GM21737 (cell line): ENCODE measurements at regions not wholly inside any gene's neighbourhood (a gene's known extent, or its start where the extent isn't known, plus 50 kb on each side); places are given as distances from the start of the nearest gene placed in this dataset.
"Not testable (repeated sequence)": the region's sequence is repeated elsewhere in the genome, so short reads cannot be mapped to it uniquely, and the experiment has no call there.

ENCODE experiments used
- ATAC-seq: cut with Tn5 transposase; IDR thresholded peaks from one replicate; pipeline ENCODE4 v1.9.1; 2021; ENCODE audit warnings: mild to moderate bottlenecking, moderate library complexity; ENCODE audit not compliant: unreplicated experiment

DNA sequence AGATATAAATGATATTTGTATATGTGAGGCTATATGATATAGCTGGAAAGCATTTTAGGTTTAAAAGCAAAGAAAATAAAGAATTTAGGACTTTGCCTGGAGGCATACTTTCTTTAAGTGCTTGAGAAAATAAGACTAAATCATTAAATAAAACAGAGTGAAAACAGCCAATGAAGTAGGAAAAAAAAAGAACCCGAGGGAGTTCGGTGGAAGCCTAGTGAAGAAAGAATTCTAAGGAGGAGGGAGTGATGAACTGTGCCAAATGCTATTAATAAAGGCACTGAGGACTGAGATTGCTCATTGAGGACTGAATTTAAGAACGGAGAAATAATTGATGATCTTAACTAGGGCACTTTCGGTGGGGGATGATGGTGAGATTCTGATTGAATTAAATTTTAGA lies 573.5 kb downstream of the DSC3 start:
- no peak for ATAC-seq

DNA sequence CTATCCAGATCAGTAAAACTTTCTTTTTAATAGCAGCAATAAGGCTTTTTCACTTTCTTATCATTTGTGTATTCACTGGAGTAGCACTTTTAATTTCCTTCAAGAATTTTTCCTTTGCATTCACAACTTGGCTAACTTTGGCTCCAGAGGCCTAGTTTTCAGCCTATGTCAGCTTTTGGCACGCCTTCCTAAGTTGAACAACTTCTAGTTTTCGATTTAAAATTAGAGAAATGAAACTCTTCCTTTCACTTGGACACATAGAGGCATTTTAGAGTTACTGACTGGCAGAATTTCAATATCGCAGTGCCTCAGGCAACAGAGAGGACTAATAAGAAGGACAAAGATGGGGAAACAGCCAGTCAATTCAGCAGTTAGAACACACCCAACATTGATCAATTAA lies 577.4 kb downstream of the DSC3 start:
- no peak for ATAC-seq

DNA sequence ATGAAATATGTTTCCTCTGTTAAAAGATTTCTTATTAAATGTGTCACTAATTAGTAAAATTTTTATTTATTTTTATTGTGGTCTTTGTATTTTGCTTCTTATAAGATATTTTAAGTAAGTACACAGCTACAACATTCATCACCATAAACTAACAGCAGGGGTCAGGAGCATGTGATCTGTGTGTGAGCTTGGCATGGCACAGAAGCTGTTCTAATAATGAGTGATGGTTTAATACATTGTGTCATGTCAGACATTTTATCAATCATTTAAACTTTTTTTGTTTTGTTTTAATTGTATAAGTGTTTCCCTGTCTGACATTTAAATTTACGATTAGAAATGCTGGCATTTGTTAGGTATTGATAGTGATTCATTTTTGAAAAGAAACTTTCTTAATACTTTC lies 585.4 kb downstream of the DSC3 start:
- ATAC-seq, result no peak

DNA sequence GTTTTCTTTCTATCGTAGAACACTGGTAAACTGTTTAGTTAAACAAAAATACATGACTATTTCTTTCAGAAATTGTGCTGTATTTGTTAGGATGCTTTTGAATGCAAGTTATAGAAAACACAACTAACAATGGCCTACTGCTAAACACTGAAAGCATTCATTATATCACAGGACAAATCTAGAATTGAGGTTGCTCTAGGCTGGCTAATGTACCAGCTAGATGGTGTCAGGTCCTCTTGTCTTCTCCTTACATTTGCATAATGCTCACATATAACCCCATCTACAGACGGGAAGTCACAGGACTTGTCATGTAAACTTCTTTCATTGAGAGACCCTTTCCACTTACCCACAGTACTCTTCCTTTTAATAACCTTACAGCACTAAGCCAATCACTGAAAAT lies 586.8 kb downstream of the DSC3 start:
- no peak for ATAC-seq

DNA sequence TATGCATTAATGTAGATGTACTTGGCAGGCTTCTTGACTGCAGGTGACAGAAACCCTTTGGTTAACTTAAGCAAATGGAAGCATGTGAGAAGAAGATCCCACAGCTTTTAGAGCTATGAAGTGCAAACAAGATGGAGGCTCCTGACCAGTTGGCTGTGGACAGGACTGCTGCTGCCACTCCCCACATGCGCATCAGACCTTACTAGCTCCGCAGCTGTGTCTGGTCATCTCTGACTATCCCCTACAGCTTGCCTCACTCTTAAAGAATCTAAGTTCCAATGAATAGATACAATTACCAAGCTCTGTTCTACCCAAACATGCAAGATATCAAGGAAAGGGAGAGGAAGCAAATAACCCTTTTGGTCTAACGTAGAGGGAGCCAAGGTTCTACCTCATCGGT lies 587.6 kb downstream of the DSC3 start:
- no peak for ATAC-seq

DNA sequence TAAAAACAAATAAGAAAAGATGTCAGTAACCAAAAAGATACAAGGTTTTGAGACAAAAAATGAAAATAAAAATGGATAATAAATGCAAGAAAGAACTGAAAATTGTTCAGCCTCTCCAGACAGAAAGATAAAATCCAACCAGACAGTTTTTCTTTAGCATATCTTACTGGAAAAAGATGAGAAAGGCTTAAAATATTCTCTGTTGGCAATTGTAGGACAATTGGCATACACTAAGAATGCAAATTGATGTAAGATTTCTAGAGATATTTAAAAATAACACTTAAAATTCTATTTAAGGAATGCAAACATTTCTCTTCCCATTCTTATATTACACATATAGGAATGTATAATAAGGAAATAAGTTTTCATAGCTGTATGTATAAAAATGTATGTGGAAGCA lies 590.6 kb downstream of the DSC3 start:
- no peak for ATAC-seq

DNA sequence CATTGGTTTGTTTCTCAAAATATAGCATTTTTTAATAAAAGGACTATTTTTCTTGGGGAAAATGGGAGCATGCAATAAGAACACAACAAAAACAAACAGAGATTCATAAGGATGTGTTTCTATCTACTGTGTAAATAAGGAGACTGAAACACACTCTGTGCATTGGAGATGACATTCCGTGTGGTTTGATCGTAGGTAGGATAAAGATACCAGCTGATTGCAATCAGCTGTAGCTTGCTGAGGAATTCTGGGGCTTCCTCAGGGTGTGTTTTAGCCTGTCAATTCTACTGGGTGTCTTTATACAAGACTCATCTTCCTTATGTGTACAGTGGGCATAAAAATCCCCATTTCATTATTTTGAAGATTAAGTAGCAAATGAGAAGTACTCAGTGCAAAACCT lies 591.6 kb downstream of the DSC3 start:
- ATAC-seq, result no peak

DNA sequence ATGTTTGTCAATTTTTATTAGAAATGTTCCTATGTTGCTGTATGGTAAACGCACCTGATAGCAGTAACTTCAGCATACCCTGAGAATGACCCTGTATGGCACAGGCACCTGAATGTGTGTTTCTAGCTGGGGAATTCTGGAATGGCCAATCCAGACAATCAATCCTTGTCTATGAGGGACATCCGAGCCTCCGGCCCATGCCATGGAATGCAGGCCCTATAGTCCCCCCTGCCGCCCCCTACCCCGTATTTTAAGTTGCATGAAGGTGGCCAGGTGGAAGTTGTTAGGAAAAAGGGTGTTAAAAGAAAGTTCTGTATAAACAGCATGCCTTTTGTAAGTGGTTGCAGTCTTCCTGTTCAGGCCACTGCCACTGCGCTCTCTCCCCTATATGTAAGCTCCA lies 595.9 kb downstream of the DSC3 start:
- no peak for ATAC-seq

DNA sequence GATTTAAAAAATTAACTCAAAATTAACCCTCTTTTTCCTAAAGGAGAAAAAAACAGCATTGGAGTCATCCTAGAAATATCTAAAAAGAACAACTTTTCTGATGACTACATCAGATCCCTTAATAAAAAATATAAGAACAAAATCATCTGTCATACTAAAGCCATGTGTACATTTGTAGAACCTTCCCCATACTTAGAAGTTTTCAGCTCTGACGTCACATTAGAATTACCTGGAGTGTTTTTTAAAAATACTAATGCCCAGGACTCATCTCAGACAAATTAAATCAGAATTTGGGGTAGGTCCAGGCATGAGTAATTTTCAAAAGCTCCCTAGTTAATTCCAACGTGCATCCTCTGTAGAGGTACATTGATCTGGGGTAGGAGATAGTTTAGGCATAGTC lies 598.0 kb downstream of the DSC3 start:
- ATAC-seq, result no peak

DNA sequence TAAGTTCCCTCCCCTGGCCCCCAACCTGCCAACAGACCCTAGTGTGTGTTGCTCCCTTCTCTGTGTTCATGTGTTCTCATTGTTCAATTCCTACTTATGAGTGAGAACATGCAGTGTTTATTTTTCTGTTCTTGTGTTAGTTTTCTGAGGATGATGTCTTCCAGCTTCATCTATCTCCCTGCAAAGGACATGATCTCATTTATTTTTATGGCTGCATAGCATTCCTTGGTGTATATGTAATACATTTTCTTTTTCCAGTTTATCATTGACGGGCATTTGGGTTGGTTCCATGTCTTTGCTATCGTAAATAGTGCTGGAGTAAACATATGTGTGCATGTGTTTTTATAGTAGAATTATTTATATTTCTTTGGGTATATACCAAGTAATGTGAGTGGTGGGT lies 602.2 kb downstream of the DSC3 start:
- ATAC-seq, result no peak

DNA sequence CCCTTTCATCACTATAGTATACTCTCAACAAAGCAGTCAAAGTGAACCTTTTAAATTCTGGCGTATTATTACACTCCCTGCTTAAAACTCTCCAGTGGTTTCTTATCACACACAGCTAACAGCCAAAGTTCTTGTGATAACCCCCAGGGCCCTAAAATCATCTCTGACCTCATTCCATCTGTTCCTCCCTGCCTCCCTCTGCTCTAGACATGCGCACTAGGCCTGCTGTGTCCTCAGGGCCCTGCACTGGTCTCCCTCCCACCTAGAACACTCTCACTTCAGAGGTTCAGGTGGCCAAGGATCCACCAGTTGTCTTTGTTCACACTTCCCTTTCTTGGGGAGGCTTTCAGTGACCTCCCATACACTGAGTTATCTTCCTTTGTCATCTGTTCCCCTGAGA lies 603.4 kb downstream of the DSC3 start:
- no peak for ATAC-seq

DNA sequence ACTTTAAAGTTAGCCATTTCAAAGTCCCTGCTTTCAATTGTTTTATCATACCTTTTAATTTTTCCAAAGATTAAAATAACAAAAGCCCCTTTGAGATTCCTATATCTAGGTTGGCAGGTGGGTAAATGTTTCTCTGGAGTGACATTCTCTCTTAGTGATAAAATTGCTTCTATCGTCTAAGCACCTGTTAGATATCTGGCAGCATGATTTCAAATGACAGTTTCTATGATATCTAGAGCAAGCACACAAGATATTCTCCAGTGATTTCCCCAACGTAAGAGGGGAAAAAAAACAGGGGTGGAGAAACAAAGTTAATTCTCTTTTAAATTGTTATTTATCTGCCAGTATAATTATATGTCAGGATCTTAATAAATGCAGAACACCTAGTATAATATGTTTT lies 610.2 kb downstream of the DSC3 start:
- ATAC-seq, result no peak

DNA sequence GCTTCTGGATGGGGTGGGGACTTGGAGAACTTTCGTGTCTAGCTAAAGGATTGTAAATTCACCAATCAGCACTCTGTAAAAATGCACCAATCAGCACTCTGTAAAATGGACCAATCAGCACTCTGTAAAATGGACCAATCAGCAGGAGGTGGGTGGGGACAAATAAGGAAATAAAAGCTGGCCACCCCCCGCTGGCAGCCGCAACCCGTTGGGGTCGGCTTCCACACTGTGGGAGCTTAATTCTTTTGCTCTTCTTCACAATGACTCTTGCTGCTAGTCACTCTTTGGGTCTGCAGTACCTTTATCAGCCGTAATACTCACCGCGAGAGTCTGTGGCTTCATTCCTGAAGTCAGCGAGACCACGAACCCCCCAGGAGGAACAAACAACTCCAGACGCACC lies 623.1 kb downstream of the DSC3 start:
- not testable (repeated sequence) for ATAC-seq

DNA sequence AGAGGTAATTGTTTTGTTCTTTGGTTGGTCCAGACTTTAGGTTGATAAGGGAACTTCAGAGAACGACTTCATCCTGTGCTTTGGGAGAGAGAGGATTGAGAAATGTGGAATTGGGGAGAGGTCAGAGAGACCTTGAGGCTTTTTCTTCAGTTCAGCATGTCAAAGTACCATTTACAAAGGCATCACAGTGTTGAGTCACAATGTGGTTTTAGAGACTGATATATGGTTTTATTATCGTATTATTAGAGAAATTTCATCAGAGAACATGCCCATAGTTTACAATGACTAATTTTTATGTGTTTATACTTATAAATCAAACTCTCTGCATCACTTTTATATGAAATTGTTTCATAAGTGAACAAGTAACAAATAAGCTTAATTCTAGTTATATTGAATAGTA lies 626.6 kb downstream of the DSC3 start:
- no peak for ATAC-seq

DNA sequence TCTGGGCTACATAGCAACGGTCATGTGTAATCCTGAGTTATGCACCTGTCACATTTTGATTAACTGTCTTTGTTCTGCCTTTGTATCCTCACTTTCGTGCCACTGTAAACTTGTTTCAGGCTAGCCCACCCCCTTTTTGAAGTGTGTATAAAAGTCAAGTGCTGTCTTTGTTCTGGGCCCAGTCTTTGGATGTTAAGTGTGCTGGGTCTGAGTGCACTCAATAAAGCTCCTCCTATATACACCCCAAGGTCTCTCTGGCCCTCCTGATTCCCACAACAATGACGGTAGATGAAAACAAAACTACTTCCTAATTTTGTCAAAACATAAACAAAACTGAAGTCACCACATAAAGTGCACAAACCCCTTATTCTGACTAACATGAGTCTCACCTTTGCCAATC lies 633.4 kb downstream of the DSC3 start:
- ATAC-seq, result no peak

DNA sequence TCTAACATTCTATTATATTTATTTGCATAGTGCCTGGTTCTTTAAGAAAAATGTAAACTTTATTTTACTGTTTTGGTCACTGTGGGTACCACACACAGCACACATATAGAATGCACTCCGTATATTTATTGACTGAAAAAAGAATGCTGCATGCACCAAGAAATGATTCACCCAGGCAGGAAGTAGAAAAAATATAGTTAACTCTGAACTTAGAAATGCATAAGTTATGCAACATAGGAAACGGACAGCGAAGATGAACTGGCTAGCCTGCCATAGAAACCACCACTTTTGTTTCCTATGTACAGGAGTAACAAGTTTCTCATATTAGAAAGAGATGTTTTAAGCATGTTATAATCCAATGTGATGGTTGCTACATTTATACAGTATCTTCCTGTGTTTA lies 635.8 kb downstream of the DSC3 start:
- ATAC-seq, result no peak

DNA sequence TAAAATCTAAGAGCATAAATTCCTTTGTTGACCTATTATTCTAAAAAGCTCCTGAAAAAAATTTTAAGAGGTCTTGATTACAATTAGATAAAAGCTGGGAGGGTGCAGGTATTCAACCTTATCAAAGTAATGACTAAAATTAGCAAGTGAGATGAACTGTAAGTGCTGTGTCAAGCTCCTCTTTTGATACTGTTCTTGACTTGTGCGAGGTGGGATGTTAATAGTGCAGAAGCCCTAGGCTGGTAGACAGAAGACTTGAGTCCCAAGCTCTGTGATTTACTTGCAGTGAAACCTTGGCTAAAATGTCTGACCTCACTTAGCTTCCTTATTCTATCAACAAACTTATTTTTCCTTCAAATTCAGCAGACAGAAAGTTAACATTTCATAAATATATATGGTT lies 637.5 kb downstream of the DSC3 start:
- ATAC-seq, result no peak

DNA sequence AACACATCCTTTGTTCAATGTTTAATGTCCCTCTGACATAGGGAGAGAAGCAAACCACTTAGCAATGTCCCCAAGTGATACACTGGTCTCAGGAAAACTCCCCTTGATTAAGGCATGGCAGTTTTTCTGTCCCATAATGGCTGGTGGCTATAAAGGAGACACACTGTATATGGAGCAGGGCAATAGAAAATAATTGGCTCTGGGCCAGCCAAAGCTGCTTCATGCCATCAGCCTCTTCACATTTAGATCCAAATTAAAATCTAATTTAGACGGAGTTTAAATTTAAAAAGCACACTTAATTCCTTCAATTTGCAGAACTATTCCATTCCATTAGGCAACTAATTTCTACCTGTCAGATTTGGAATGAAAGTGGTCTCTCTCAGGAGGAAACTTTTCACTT lies 638.1 kb downstream of the DSC3 start:
- no peak for ATAC-seq

DNA sequence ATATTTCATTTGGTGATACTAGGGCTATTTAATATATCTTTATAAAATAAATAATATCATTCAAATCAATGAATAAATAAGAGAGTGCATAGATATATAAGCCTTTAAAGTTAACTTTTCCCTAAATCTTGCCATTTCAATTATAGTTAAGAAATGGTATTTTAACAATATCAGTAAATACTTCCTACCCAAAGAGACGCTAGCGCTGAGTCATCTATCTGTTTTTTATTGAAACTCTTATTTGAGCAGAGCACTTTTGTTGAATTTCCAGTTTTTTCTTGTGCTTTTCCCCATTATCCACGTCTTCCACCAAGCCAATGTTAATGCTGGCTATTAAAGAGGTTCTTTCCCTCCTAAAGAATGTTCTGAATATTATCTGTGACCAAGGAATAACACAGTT lies 639.3 kb downstream of the DSC3 start:
- no peak for ATAC-seq

DNA sequence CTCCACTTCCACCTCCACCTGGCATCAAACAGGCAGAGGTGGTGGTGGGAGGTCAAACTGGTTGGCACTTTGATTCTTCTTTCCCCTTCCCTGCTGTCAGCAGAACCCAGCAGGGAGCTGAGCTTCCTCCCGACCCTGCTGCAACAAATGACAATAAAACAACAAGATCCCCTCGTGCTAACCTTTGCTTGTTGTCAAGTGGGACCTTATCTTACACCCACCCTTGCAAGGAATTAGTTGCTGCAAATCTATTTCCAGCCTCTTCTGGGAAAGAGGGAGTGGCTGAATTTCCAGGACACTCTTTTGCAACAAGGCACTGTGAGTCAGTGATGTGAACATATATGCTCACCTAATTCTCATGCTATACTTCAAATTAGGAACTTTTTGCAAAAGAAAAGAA lies 655.1 kb downstream of the DSC3 start:
- no peak for ATAC-seq

DNA sequence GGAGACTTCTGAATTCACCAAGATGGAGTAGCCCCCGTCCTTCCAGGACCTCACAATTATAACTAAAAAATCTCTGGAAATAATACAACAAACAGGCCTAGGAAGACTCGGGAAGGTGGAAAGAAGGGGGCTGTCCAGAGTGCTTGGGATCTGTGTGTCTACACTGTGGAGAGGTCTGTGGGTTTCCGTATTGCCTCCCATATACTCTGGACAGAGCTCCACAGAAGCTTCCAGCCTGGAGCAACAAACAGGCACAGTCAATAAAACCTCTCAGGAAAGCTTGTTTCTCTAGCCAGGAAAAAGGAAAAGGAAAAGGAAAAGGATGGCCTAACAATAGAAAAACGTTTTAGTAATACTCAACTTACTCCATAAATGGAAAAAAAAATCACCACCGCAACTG lies 655.9 kb downstream of the DSC3 start:
- ATAC-seq, result no peak

DNA sequence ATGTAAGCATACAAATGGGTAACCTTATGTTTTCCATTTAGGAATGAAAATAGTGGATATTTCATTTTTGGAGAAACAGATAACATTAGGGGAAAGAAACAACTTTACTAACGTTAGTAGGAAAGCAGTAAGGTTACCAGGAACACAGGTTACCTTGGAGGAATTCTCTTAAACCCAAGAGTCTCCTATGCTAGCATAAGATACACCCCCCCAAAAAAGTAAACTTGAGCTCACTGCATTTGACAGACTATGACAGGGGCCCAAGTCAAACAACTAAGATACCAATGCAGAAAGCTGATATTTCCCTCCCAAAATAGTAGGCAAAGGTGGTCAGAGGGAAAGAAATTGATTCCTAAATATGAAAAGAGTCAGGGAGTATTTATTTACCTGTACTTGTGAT lies 656.9 kb downstream of the DSC3 start:
- no peak for ATAC-seq

DNA sequence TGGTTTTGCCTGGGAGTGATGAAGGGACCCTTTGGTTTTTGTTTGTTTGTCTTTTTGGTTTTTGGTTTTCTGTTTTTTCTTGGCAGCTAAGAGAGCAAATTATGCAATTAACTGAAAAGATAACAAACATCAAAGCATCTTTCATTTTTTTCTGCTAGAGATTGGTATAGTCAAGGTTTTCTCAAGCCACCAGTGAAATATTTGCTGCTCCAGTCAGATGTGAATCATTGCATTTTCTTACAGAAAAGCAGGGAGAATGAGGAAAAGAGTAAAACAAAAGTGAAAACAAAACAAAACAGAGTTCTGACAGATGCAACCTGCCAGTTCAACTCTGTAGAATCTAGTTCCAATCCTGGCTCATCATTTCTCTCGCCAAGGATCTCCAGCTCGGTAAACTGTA lies 660.7 kb downstream of the DSC3 start:
- no peak for ATAC-seq

DNA sequence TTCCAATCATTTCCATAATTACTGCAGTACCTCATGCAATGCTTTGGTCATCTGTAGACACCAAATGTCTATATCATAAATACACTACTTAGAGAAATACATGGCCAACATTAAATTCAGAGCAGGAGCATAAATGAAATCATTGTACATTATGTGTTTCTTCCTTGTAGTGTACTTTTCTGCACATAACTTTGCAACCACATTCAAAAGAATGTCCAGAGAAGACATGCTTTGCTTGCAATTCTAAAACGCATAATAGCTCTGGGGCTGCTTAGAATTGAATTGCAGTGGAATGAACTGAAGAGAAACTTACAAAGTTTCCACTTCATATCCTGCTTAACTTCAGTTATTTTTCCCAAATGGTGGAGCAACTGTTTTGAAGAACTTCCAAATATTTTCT lies 664.4 kb downstream of the DSC3 start:
- ATAC-seq, result no peak
